Heart left ventricle (tissue), 16 donors: ENCODE measurements at regions not wholly inside any gene's neighbourhood (a gene's known extent, or its start where the extent isn't known, plus 50 kb on each side); places are given as distances from the start of the nearest gene placed in this dataset.

Experiments used
- ATAC-seq, 4 donors: fragments of 200-7000 bp; cut with Tn5 transposase; one replicate each; pipeline ENCODE4 v1.9.1; 2020 to 2022; ENCODE audit warnings: moderate library complexity in 4 of 4, mild to moderate bottlenecking in 3 of 4, moderate number of reproducible peaks in 1 of 4
- DNase-seq, 5 donors: peaks; one replicate each; pipeline ENCODE4 v3.0.0-alpha.2; 2020
- H3K27ac ChIP-seq, 12 donors: fragments of 200-600 bp; sonication (generic) in 4 of 12; one replicate each; pipeline versions ENCODE4 v1.5.0 to v1.8.0; 2016 to 2022; ENCODE audit warnings: mild to moderate bottlenecking in 2 of 12
- H3K27me3 ChIP-seq, 9 donors: fragments of 200-600 bp; sonication (generic) in 2 of 9; one replicate each; pipeline versions ENCODE4 v1.5.1 to v1.8.0; 2016 to 2022; ENCODE audit warnings: mild to moderate bottlenecking in 3 of 9
- H3K36me3 ChIP-seq, 9 donors: fragments of 200-600 bp; sonication (generic) in 2 of 9; one replicate each; pipeline versions ENCODE4 v1.5.0 to v1.8.0; 2018 to 2022; ENCODE audit warnings: mild to moderate bottlenecking in 2 of 9
- H3K4me1 ChIP-seq, 12 donors: fragments of 200-600 bp; sonication (generic) in 4 of 12; one replicate each; pipeline versions ENCODE4 v1.5.0 to v1.8.0; 2016 to 2022; ENCODE audit warnings: mild to moderate bottlenecking in 3 of 12
- H3K4me3 ChIP-seq, 12 donors: fragments of 200-600 bp; sonication (generic) in 4 of 12; one replicate each; pipeline versions ENCODE4 v1.5.0 to v1.8.0; 2017 to 2022; ENCODE audit warnings: mild to moderate bottlenecking in 9 of 12, moderate library complexity in 4 of 12
- H3K9me3 ChIP-seq, 12 donors: fragments of 200-600 bp; sonication (generic) in 4 of 12; one replicate each; pipeline versions ENCODE4 v1.5.0 to v1.8.0; 2016 to 2022; ENCODE audit warnings: mild to moderate bottlenecking in 1 of 12
- CTCF ChIP-seq, 12 donors: fragments of 200-600 bp; sonication (generic) in 4 of 12; IDR thresholded peaks; one replicate each; pipeline versions ENCODE4 v1.5.0 to v1.8.0; 2018 to 2022; ENCODE audit warnings: antibody characterized with exemption in 12 of 12, mild to moderate bottlenecking in 5 of 12
- POLR2A ChIP-seq, 2 donors: fragments of 450-650 bp; IDR thresholded peaks; one replicate each; pipeline ENCODE4 v1.6.1; 2017; ENCODE audit warnings: antibody characterized with exemption in 2 of 2, mild to moderate bottlenecking in 2 of 2, moderate library complexity in 2 of 2
- WGBS, 4 donors: extraction: QIAGEN DNeasy Blood & Tissue Kit in 2 of 4; methylation state at CpG; one replicate each; pipeline versions ENCODE4 v1.1.5 to v1.1.7; 2013 to 2018; 5-methylcytosine and 5-hydroxymethylcytosine counted together
- intact Hi-C, 10 donors: fragments of 100-400 bp; cut with DNase I; formaldehyde crosslinking; loops; one replicate each; pipeline versions ENCODE4 v1.11.1 to v1.14.2; 2022
- donor health status: ischemic (EF 13 %, LVEDD 7.1; RV severe dilation, severe dysfunction).
- donor health status: healthy with polysubstance abuse.
- donor health status: DM: no; HTN: yes; CAD: no.
- donor health status: DM: no; HTN: no; CAD: no.
- donor health status: ischemic (EF 25% LVEDD 6.9; RV normal size, moderate dysfunction).
- donor health status: ischemic (EF 25% LVEDD 5.7; RV mildly dilated, moderate dysfunction).
- donor health status: healthy.
- donor health status: DM: yes; HTN: yes; CAD: no.
- donor health status: ischemic (EF 35%, LVEDD 5.7; RV mildly dilated, moderate dysfunction).
- donor health status: nonischemic (EF 11% LVEDD 7.7; RV severe dilation, severe dysfunction).
- donor health status: DM: yes; HTN: yes; CAD: no.
- donor health status: PGD.
- donor health status: ischemic (EF 29% LVEDD 5.4; RV normal size, mild dysfunction).
- donor health status: nonischemic (EF 23%, LVEDD 6.1; RV moderate dilation, normal function).

- intact Hi-C loops: no loop called here
- Histone ChIP-seq H3K9me3 (no peaks in the 10 kb centered on the region), H3K4me3 (no peak overlapping the region), H3K27ac (no peak overlapping the region), H3K36me3 (no peaks in the 10 kb centered on the region), H3K4me1 (no peaks in the 10 kb centered on the region), H3K27me3 (no peaks in the 10 kb centered on the region)
- TF ChIP-seq POLR2A (IDR thresholded peaks at IDR 0.05) (no peak), CTCF (IDR thresholded peaks at IDR 0.05) (no peak)
- ATAC-seq: no peak
- no peak for DNase-seq
Observed at GRCh38 chr12:18207266-18207665, 54.1 kb upstream of the PIK3C2G start.

GRCh38 chr12:18206198-18206597, 55.1 kb upstream of the PIK3C2G start:
- Histone ChIP-seq H3K4me3 (no peak overlapping the region), H3K4me1 (no peaks in the 10 kb centered on the region), H3K9me3 (no peaks in the 10 kb centered on the region), H3K27ac (no peak overlapping the region), H3K27me3 (no peaks in the 10 kb centered on the region), H3K36me3 (no peaks in the 10 kb centered on the region)
- WGBS, 4 donors: 81 to 92% (median 88%) methylated on average over 13 of the region's 13 CpGs
- no peak for TF ChIP-seq CTCF (IDR thresholded peaks at IDR 0.05)
- no peak for TF ChIP-seq POLR2A (IDR thresholded peaks at IDR 0.05)
- intact Hi-C loops: no loop called here
- DNase-seq (no peak), ATAC-seq (no peak)

GRCh38 chr12:18204053-18204452, 57.3 kb upstream of the PIK3C2G start:
- Histone ChIP-seq H3K4me3 (no peak overlapping the region), H3K27me3 (no peaks in the 10 kb centered on the region), H3K36me3 (no peaks in the 10 kb centered on the region), H3K4me1 (no peaks in the 10 kb centered on the region), H3K27ac (no peak overlapping the region), H3K9me3 (no peaks in the 10 kb centered on the region)
- intact Hi-C loops: no loop called here
- 82 to 89% (median 85%) methylated on average over 4 of the region's 4 CpGs for WGBS, 4 donors
- no peak for DNase-seq
- TF ChIP-seq POLR2A (IDR thresholded peaks at IDR 0.05) (no peak), CTCF (IDR thresholded peaks at IDR 0.05) (no peak)
- ATAC-seq: no peak

- Histone ChIP-seq H3K4me3 (no peak overlapping the region), H3K27ac (no peak overlapping the region), H3K27me3 (no peaks in the 10 kb centered on the region), H3K9me3 (no peaks in the 10 kb centered on the region), H3K4me1 (no peaks in the 10 kb centered on the region), H3K36me3 (no peaks in the 10 kb centered on the region)
- no peak for TF ChIP-seq CTCF (IDR thresholded peaks at IDR 0.05)
- no peak for TF ChIP-seq POLR2A (IDR thresholded peaks at IDR 0.05)
- intact Hi-C loops: no loop called here
- DNase-seq (no peak), ATAC-seq (no peak)
Observed at GRCh38 chr12:18192119-18192518, 69.2 kb upstream of the PIK3C2G start.
